Astrocyte (in vitro differentiated cells and primary cell): ENCODE measurements at regions not wholly inside any gene's neighbourhood (a gene's known extent, or its start where the extent isn't known, plus 50 kb on each side); places are given as distances from the start of the nearest gene placed in this dataset.

Experiments
- DNase-seq: peaks from one replicate; pipeline ENCODE4 v3.0.0-alpha.2; 2010; ENCODE audit warnings: low read depth
- FAIRE-seq: peaks from 2 replicates; lab custom pipeline; 2011; peaks lifted over from hg19 to GRCh38; lab: Jason Lieb, UNC
- H2AFZ ChIP-seq: 2 replicates; pipeline ENCODE4 v1.6.0; 2012; ENCODE audit warnings: low read depth, low read length, inconsistent platforms
- H3K27ac ChIP-seq: 2 replicates; pipeline ENCODE4 v1.5.1; 2011; ENCODE audit warnings: low read depth, low read length, inconsistent platforms
- H3K27me3 ChIP-seq: 2 replicates; pipeline ENCODE4 v1.6.0; 2011; ENCODE audit warnings: low read length, inconsistent platforms; ENCODE audit not compliant: insufficient read depth
- H3K36me3 ChIP-seq: 2 replicates; pipeline ENCODE4 v1.5.1; 2011; ENCODE audit warnings: low read length, inconsistent platforms; ENCODE audit not compliant: insufficient read depth
- H3K4me1 ChIP-seq: 2 replicates; pipeline ENCODE4 v1.5.1; 2011; ENCODE audit warnings: low read length, inconsistent platforms; ENCODE audit not compliant: insufficient read depth
- H3K4me2 ChIP-seq: 2 replicates; pipeline ENCODE4 v1.6.0; 2012; ENCODE audit warnings: low read length, inconsistent platforms
- H3K4me3 ChIP-seq: 2 replicates; pipeline ENCODE4 v1.5.1; 2011; ENCODE audit warnings: low read depth, mild to moderate bottlenecking, low read length, inconsistent platforms; ENCODE audit not compliant: insufficient read depth
- H3K79me2 ChIP-seq: 2 replicates; pipeline ENCODE4 v1.6.0; 2012; ENCODE audit warnings: mild to moderate bottlenecking, low read length, inconsistent platforms; ENCODE audit not compliant: insufficient read depth
- H3K9ac ChIP-seq: 2 replicates; pipeline ENCODE4 v1.6.0; 2012; ENCODE audit warnings: mild to moderate bottlenecking, low read length, inconsistent platforms
- H3K9me3 ChIP-seq: 2 replicates; pipeline ENCODE4 v1.5.1; 2012; ENCODE audit warnings: low read depth, mild to moderate bottlenecking, low read length, inconsistent platforms; ENCODE audit not compliant: insufficient read depth
- H4K20me1 ChIP-seq: 2 replicates; pipeline ENCODE4 v1.6.0; 2012; ENCODE audit warnings: low read length, inconsistent platforms; ENCODE audit not compliant: insufficient read depth
- H3K27ac Mint-ChIP-seq: one replicate; pipeline ENCODE4 v1.8.0; 2021; ENCODE audit warnings: mild to moderate bottlenecking, mixed read lengths; ENCODE audit not compliant: unreplicated experiment
- H3K27me3 Mint-ChIP-seq: one replicate; pipeline ENCODE4 v1.8.0; 2021; ENCODE audit warnings: low read depth, mixed read lengths; ENCODE audit not compliant: unreplicated experiment
- H3K36me3 Mint-ChIP-seq: one replicate; pipeline ENCODE4 v1.8.0; 2021; ENCODE audit warnings: low read depth, mixed read lengths; ENCODE audit not compliant: unreplicated experiment
- H3K4me1 Mint-ChIP-seq: one replicate; pipeline ENCODE4 v1.8.0; 2021; ENCODE audit warnings: low read depth, mixed read lengths; ENCODE audit not compliant: unreplicated experiment
- H3K4me3 Mint-ChIP-seq: one replicate; pipeline ENCODE4 v1.8.0; 2021; ENCODE audit warnings: mild to moderate bottlenecking, moderate library complexity, mixed read lengths; ENCODE audit not compliant: unreplicated experiment
- H3K9me3 Mint-ChIP-seq: one replicate; pipeline ENCODE4 v1.8.0; 2021; ENCODE audit warnings: mild to moderate bottlenecking, mixed read lengths; ENCODE audit not compliant: unreplicated experiment
- EZH2 ChIP-seq: IDR thresholded peaks from 2 replicates; pipeline ENCODE4 v1.6.1; 2012; ENCODE audit warnings: mild to moderate bottlenecking, low read length, inconsistent platforms; ENCODE audit not compliant: insufficient read depth
- TF ChIP-seq, protein P1 (sequence below): IDR thresholded peaks from 2 replicates; pipeline ENCODE4 v1.5.1; 2011; ENCODE audit warnings: low read depth, mild to moderate bottlenecking, inconsistent platforms, low read length, moderate library complexity; ENCODE audit not compliant: insufficient read depth

DNA sequence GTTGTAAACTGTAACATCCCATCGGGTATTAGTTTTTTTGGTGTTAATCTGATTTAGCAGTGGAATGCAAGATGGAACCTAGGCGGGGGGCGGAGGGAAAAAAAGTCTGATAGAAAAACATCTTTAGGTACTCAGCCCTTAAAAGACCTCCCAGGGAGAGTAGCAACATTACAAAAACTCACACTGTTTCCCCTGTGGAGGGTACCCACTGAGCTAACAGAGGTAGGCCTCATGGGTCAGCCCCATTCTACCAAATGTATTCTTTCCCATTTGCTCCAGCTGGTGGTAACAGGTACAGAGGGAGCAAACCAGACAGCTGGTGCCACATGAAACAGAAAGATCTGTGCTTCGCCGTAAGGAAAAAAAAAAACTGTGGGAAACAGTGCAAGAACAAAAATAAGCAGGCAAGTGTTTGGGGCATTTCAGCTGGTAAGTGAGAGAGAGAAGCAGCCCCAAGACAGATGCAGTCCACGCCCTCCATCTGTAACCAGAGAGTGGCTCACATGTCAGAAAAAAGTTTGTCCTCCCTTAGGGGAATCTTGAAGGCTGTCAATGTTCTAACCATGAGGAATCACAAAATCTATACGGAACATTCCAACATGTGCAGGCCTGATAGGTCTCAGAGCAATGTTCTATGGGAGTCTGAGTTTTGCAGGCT, 65.3 kb downstream of the HOXA1 start:
- no peak overlapping the region for H3K4me3 Mint-ChIP-seq
- TF ChIP-seq EZH2, result no peak
- TF ChIP-seq, protein P1, sequence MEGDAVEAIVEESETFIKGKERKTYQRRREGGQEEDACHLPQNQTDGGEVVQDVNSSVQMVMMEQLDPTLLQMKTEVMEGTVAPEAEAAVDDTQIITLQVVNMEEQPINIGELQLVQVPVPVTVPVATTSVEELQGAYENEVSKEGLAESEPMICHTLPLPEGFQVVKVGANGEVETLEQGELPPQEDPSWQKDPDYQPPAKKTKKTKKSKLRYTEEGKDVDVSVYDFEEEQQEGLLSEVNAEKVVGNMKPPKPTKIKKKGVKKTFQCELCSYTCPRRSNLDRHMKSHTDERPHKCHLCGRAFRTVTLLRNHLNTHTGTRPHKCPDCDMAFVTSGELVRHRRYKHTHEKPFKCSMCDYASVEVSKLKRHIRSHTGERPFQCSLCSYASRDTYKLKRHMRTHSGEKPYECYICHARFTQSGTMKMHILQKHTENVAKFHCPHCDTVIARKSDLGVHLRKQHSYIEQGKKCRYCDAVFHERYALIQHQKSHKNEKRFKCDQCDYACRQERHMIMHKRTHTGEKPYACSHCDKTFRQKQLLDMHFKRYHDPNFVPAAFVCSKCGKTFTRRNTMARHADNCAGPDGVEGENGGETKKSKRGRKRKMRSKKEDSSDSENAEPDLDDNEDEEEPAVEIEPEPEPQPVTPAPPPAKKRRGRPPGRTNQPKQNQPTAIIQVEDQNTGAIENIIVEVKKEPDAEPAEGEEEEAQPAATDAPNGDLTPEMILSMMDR, result no peak
- no peaks in the 10 kb centered on the region for H3K9me3 Mint-ChIP-seq
- Histone ChIP-seq H3K27me3 (peaks cover 2% of the 10 kb centered on the region), H3K4me2 (no peak overlapping the region), H3K9me3 (no peaks in the 10 kb centered on the region), H2AFZ (no peak overlapping the region), H3K27ac (no peak overlapping the region), H4K20me1 (no peaks in the 10 kb centered on the region), H3K9ac (no peak overlapping the region), H3K4me3 (no peak overlapping the region), H3K36me3 (no peaks in the 10 kb centered on the region), H3K4me1 (no peaks in the 10 kb centered on the region), H3K79me2 (no peaks in the 10 kb centered on the region)
- no peaks in the 10 kb centered on the region for H3K36me3 Mint-ChIP-seq
- peaks cover 5% of the 10 kb centered on the region for H3K27me3 Mint-ChIP-seq
- no peak for DNase-seq
- H3K4me1 Mint-ChIP-seq, result peaks cover 3% of the 10 kb centered on the region
- FAIRE-seq, result no peak
- H3K27ac Mint-ChIP-seq, result no peak overlapping the region

- DNase-seq, result no peak
- no peak for TF ChIP-seq EZH2
- TF ChIP-seq, protein P1, result no peak
- Histone ChIP-seq H2AFZ (no peak overlapping the region), H4K20me1 (no peaks in the 10 kb centered on the region), H3K27me3 (peaks cover 2% of the 10 kb centered on the region), H3K9ac (no peak overlapping the region), H3K9me3 (no peaks in the 10 kb centered on the region), H3K4me1 (no peaks in the 10 kb centered on the region), H3K4me3 (no peak overlapping the region), H3K27ac (no peak overlapping the region), H3K4me2 (no peak overlapping the region), H3K36me3 (no peaks in the 10 kb centered on the region), H3K79me2 (no peaks in the 10 kb centered on the region)
- H3K4me3 Mint-ChIP-seq, result no peak overlapping the region
- FAIRE-seq, result no peak
- H3K27ac Mint-ChIP-seq, result no peak overlapping the region
- H3K4me1 Mint-ChIP-seq, result peaks cover 1% of the 10 kb centered on the region
- no peaks in the 10 kb centered on the region for H3K9me3 Mint-ChIP-seq
- peaks cover 20% of the 10 kb centered on the region for H3K27me3 Mint-ChIP-seq
- no peaks in the 10 kb centered on the region for H3K36me3 Mint-ChIP-seq
These were observed 70.5 kb downstream of the HOXA1 start for GRCh38 chr7:27025270-27025669.

- Mint-ChIP-seq H3K27me3 (peaks cover 4% of the 10 kb centered on the region), H3K27ac (no peak overlapping the region), H3K9me3 (peaks cover 16% of the 10 kb centered on the region), H3K36me3 (no peaks in the 10 kb centered on the region), H3K4me3 (no peak overlapping the region), H3K4me1 (no peaks in the 10 kb centered on the region)
- no peak overlapping the region for H3K9ac ChIP-seq
- no peak overlapping the region for H2AFZ ChIP-seq
- no peaks in the 10 kb centered on the region for H3K9me3 ChIP-seq
- TF ChIP-seq, protein P1, result no peak
- no peak for TF ChIP-seq EZH2
- no peaks in the 10 kb centered on the region for H3K79me2 ChIP-seq
- no peaks in the 10 kb centered on the region for H3K27me3 ChIP-seq
- no peak overlapping the region for H3K4me2 ChIP-seq
- H3K36me3 ChIP-seq, result no peaks in the 10 kb centered on the region
- H3K4me3 ChIP-seq, result no peak overlapping the region
- no peaks in the 10 kb centered on the region for H4K20me1 ChIP-seq
- DNase-seq (no peak), FAIRE-seq (no peak)
- no peak overlapping the region for H3K27ac ChIP-seq
- no peaks in the 10 kb centered on the region for H3K4me1 ChIP-seq
These were observed 85.7 kb downstream of the HOXA1 start for GRCh38 chr7:27010068-27010467.
